HK-2 (cell line): ENCODE measurements at regions not wholly inside any gene's neighbourhood (a gene's known extent, or its start where the extent isn't known, plus 50 kb on each side); places are given as distances from the start of the nearest gene placed in this dataset.

Experiments used
- DNase-seq: peaks from one replicate; pipeline ENCODE4 v3.0.0-alpha.2; 2018; ENCODE audit not compliant: unreplicated experiment

DNA sequence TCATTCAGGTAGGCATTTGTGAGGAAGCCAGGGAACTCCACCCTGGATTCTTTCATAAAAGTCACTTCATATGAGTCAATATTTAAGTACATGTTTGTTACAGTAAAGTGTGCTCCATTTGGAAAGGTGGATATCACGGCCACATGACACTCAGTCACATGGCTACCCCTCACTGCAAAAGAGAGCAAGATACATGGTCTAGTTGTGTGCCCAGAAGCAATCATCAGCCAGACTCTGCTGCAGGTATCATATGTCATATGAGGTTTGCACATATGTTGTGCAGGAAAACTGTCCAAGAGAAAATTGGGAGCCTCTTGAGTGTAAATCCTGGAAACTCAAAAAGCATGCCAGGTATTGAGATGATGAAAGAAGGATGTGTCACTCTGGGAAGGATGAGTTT lies 55.0 kb upstream of the NMNAT3 start:
- DNase-seq: no peak

GRCh38 chr3:139729300-139729699 lies 51.5 kb upstream of the NMNAT3 start:
- no peak for DNase-seq

DNA sequence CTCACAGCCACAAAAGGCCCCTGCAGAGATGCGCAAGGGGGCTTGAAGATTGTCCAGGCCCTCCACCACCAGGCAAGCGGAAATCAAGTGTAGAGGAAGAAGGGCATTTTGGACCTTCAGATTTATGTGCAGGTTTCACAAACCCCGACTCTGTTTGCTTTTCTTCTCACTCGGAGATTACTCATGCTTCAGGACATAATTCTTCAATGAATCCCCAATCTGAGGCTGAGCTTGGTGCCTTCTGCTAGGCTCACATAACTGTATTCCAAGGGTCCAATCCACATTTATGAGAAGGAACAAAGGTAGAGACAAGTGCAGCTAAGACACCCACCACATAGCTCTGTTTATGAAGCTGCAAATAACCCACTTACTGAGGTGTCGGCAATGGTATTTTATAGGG lies 50.6 kb upstream of the NMNAT3 start:
- no peak for DNase-seq
